NB4 (cell line): ENCODE measurements at regions not wholly inside any gene's neighbourhood (a gene's known extent, or its start where the extent isn't known, plus 50 kb on each side); places are given as distances from the start of the nearest gene placed in this dataset.
"Not testable (repeated sequence)": the region's sequence is repeated elsewhere in the genome, so short reads cannot be mapped to it uniquely, and the experiment has no call there.

Experiments used
- DNase-seq: peaks from one replicate; pipeline ENCODE4 v3.0.0; 2010; ENCODE audit warnings: low read depth
- H3K4me3 ChIP-seq: one replicate; pipeline ENCODE4 v1.5.1; 2011; ENCODE audit warnings: mild to moderate bottlenecking, low read depth, low read length, moderate library complexity
- MYC ChIP-seq: IDR thresholded peaks from 2 replicates; pipeline ENCODE4 v1.6.1; 2011; ENCODE audit warnings: low read depth, low read length
- POLR2A ChIP-seq: IDR thresholded peaks from 2 replicates; pipeline ENCODE4 v1.6.1; 2011; ENCODE audit warnings: mild to moderate bottlenecking; ENCODE audit not compliant: insufficient read length; ENCODE audit errors: extremely low read depth
- TF ChIP-seq, protein P1 (sequence below): IDR thresholded peaks from 2 replicates; pipeline ENCODE4 v1.6.1; 2011; ENCODE audit warnings: low read depth, low read length
- TF ChIP-seq, protein P2 (sequence below): IDR thresholded peaks from one replicate; pipeline ENCODE4 v1.5.1; 2012; ENCODE audit warnings: low read depth, low read length

DNA sequence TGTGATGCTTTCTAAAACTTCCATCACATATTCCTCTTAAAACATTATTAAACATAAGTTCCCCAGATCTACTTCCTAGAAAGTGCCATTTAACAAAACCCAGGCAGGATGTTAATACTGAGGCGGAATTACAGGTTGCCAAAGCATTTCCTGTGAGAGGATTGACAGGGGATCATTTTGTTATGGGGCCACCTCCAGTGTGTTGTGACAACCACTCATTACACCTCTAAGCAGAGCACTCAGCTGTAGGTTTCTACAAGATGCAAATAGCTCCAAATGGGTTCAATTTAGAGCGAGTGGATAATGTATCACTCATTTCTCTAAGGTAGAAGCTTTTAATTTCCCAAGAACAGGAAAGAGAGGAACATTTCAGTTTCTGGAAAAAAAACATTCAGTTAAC is 1429.5 kb upstream of the ACVR2A start:
- TF ChIP-seq, protein P1, sequence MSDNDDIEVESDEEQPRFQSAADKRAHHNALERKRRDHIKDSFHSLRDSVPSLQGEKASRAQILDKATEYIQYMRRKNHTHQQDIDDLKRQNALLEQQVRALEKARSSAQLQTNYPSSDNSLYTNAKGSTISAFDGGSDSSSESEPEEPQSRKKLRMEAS, result no peak
- TF ChIP-seq, protein P2, sequence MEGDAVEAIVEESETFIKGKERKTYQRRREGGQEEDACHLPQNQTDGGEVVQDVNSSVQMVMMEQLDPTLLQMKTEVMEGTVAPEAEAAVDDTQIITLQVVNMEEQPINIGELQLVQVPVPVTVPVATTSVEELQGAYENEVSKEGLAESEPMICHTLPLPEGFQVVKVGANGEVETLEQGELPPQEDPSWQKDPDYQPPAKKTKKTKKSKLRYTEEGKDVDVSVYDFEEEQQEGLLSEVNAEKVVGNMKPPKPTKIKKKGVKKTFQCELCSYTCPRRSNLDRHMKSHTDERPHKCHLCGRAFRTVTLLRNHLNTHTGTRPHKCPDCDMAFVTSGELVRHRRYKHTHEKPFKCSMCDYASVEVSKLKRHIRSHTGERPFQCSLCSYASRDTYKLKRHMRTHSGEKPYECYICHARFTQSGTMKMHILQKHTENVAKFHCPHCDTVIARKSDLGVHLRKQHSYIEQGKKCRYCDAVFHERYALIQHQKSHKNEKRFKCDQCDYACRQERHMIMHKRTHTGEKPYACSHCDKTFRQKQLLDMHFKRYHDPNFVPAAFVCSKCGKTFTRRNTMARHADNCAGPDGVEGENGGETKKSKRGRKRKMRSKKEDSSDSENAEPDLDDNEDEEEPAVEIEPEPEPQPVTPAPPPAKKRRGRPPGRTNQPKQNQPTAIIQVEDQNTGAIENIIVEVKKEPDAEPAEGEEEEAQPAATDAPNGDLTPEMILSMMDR, result no peak
- no peak for TF ChIP-seq MYC
- TF ChIP-seq POLR2A, result no peak
- no peak for DNase-seq
- no peak overlapping the region for H3K4me3 ChIP-seq

DNA sequence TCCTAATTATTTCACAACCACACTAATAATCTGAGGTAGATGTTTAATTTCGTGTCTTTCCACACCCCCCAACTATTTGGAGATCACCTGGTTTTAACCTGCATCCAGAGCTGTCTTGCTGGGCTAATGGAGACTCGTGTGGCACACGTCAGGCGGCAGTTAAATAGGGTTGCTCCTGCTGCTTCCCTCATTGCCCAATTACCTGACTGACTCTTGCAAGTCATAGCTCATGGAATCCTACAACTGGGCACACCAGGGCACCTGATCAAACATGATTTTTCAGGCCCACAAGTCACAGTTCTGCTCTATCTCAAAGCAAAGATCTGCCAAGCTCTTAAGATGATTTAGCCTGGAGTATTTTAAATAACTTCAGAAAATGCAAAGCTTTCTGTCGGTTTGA is 1430.4 kb upstream of the ACVR2A start:
- no peak for DNase-seq
- TF ChIP-seq POLR2A, result no peak
- no peak overlapping the region for H3K4me3 ChIP-seq

DNA sequence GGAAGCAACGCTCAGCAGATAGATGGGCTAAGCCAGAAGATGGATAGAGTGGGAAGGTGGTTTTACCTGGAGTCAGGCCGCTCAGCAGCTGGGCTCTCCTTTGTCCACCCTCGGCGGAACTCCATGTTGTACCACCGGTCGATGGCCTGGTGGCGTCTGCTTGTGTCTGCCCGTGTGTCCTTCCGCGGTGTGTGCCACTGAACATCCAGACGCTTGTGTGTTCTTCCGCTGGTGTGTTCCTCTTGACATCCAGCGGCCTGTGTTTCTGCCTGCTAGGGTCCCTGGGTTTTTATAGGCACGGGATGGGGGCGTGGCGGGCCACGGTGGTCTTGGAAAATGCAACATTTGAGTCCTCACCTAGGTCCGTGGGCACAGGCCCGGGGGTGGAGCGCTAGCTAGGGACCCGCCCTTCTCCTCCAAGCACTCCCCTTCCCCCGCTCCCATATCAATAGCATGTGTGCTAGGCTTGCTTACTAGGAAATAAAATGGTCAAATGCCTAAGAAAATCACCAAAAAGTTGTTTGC is 1431.7 kb upstream of the ACVR2A start:
- DNase-seq, result no peak
- TF ChIP-seq POLR2A (no peak), MYC (no peak)
- TF ChIP-seq, protein P2, result no peak
- TF ChIP-seq, protein P1, result no peak
- no peak overlapping the region for H3K4me3 ChIP-seq

DNA sequence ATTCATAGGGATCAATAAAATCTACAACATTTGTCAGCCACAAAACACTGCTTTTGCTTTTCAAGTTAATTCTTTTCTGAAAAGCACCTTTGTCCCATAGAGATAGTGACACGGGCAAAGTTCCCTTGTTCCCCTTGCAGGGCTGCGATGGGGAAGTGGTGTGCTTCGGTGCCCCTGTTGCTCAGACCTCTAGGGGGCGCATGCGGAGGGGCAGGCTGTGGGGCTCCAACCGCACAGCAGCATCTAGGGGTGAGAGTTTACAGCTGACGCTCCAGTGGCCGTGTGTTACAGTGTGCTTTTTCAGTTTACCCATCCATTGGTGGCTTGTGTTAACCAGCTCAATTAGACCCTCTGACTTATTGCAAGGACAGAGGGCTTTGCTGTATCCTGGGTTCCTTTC is 1432.2 kb upstream of the ACVR2A start:
- DNase-seq, result peak; percentile 46
- no peak overlapping the region for H3K4me3 ChIP-seq
- TF ChIP-seq, protein P2, result peak; percentile 45
- TF ChIP-seq POLR2A, result no peak

DNA sequence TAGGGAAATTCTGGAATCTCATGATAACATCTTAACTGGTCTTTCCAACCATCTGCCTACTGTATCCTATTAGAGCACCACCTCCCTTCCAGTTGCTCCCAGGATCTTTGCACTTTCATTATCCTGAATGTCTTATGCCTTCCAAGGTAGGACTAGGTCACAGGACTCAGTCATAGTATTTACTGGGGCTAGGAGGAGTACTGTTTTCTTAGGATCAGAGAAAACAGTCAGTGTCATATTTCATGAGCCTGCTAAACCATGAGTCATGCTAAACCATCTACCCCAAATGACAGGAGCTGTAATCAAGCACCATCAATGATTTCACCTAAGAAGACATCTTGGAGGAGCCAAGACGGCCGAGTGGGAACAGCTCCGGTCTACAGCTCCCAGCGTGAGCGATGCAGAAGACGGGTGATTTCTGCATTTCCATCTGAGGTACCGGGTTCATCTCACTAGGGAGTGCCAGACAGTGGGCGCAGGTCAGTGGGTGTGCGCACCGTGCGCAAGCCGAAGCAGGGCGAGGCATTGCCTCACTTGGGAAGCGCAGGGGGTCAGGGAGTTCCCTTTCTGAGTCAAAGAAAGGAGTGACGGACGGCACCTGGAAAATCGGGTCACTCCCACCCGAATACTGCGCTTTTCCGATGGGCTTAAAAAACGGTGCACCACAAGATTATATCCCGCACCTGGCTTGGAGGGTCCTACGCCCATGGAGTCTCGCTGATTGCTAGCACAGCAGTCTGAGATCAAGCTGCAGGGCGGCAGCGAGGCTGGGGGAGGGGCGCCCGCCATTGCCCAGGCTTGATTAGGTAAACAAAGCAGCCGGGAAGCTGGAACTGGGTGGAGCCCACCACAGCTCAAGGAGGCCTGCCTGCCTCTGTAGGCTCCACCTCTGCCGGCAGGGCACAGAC is 1439.2 kb upstream of the ACVR2A start:
- not testable (repeated sequence) for DNase-seq, H3K4me3 ChIP-seq

DNA sequence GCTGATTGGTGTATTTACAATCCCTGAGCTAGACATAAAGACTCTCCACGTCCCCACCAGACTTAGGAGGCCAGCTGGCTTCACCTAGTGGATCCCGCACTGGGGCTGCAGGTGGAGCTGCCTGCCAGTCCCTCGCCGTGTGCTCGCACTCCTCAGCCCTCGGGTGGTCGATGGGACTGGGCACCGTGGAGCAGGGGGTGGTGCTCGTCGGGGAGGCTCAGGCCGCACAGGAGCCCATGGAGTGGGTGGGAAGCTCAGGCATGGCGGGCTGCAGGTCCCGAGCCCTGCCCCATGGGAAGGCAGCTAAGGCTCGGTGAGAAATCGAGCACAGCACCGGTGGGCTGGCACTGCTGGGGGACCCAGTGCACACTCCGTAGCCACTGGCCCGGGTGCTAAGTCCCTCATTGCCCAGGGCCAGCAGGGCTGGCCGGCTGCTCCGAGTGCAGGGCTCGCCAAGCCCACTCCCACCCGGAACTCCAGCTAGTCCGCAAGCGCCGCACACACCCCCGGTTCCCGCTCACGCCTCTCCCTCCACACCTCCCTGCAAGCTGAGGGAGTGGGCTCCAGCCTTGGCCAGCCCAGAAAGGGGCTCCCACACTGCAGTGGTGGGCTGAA is 1441.2 kb upstream of the ACVR2A start:
- H3K4me3 ChIP-seq, DNase-seq: not testable (repeated sequence)

DNA sequence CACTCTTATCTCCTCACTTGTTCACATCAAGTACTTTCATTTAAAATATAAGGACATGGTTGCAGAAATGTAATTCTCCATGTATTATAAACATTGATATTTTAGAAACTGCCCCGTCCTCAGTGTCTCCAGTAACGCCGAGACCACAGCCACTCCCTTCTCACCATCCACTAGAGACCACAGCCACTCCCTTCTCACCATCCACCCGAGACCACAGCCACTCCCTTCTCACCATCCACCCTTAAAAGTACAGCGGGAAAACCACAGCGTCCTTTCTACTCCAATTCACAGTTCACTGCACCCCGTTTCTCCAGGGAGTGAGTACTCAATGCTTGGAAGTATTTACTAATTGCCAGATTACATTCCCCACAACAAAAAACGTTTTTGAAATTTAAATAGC is 1452.2 kb upstream of the ACVR2A start:
- H3K4me3 ChIP-seq, result no peak overlapping the region
- peak; percentile 14 for DNase-seq
- TF ChIP-seq, protein P2, result no peak
- no peak for TF ChIP-seq POLR2A
- TF ChIP-seq, protein P1, result no peak
- no peak for TF ChIP-seq MYC
